ENCODE measurements at regions not wholly inside any gene's neighbourhood (a gene's known extent, or its start where the extent isn't known, plus 50 kb on each side); places are given as distances from the start of the nearest gene placed in this dataset.

GRCh38 chr10:59960751-59961150, 54.4 kb upstream of the CCDC6 start:
- TF ChIP-seq CTCF (optimal IDR thresholded peaks at IDR 0.05 in 1 of 3, IDR thresholded peaks at IDR 0.05 in 1 of 3, conservative IDR thresholded peaks at IDR 0.05 in 1 of 3; ENCODE audit: extremely low read depth in 1 of 3, insufficient read depth in 2 of 3, low read length in 3 of 3): no peak
- no peak for TF ChIP-seq EZH2 (IDR thresholded peaks at IDR 0.05; ENCODE audit: low read length)
